GM19238 (cell line): ENCODE measurements at regions not wholly inside any gene's neighbourhood (a gene's known extent, or its start where the extent isn't known, plus 50 kb on each side); places are given as distances from the start of the nearest gene placed in this dataset.

Experiments used
- DNase-seq: peaks from one replicate; pipeline ENCODE4 v3.0.0; 2011; ENCODE audit warnings: low spot score; ENCODE audit not compliant: insufficient read length

- DNase-seq = no peak
Observed at GRCh38 chr3:18683900-18684299, 258.8 kb upstream of the SATB1 start.

GRCh38 chr3:18681818-18682345 lies 256.7 kb upstream of the SATB1 start:
- no peak for DNase-seq

GRCh38 chr3:18680758-18681157 lies 255.6 kb upstream of the SATB1 start:
- no peak for DNase-seq

DNA sequence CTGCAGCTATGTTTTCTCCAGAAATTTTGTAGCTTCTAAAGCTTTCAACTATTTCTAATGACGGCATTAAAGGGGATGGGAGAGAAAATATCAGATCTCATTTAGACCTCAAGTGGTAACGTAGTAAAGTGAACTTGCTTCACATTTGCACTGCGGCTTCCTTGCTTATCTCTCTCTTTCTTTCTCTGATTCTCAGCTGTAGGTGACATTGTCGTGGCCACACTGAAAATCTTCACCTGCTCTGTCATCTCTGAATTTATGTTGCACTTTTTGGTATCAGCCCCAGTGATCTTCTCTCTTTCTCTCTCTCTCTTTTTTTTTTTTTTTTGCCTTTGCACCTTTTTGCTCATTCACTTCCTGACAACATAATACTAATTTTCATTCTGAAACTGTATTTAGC lies 254.1 kb upstream of the SATB1 start:
- no peak for DNase-seq

DNA sequence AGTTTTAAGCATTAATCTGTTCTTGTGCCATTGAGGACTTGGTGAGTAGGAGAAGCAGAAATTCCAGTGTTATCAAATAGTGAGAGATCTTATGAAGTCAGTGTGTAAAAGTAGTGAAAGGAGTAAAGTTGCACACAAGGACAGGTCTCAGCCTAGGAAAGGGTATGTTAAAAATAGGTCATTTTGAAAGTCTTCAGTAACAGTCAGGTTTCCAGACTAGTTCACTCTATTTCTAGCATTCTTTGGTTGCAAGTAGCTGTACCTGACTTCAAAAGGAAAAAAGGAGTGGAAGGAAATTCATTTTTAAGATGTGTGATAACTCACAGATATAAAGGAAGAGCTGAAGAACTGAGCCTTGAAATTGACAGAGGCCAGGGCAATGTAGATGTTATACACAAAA lies 250.1 kb upstream of the SATB1 start:
- no peak for DNase-seq

GRCh38 chr3:18672561-18672960 lies 247.4 kb upstream of the SATB1 start:
- DNase-seq = no peak

DNA sequence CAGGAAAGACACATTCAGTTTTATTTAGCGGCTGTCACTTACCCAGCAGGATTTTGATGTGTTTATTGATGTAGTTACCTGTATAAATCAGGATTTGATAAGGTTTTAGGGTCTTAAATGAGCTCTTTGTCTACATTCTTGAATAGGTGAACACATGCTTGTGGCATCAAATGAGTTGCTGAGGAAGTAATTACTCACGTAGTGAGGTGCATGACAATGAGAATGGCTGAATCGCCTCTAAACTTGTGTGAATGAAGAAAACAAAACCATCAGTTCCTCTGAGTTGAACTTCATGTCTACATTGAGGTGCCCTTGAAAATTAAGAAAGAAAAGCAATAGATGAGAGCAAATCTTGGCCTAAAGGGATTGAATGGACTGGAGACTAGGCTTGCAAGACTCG lies 245.6 kb upstream of the SATB1 start:
- no peak for DNase-seq

- no peak for DNase-seq
Observed at GRCh38 chr3:18669374-18669773, 244.2 kb upstream of the SATB1 start.

- DNase-seq = no peak
Observed at GRCh38 chr3:18667552-18667951, 242.4 kb upstream of the SATB1 start.

GRCh38 chr3:18666655-18667054 lies 241.5 kb upstream of the SATB1 start:
- no peak for DNase-seq

DNA sequence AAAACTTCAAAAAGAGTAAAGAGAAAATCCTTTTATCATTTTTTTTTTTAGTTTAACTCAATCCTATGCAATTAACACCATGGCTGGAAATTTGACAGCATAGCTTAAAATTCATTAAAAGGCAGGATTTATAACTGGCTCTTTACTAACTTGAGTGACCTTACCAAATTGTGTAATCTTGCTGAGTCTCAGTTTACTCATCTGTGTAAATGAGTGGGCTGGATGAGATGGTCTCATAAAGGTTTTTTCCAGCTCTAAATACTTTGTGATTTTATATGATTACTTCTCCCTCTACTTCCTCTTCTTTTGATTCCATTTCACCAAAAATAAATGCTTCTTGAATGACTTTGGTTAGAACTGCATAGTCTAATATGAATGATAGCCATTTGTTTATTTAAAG lies 234.9 kb upstream of the SATB1 start:
- no peak for DNase-seq

GRCh38 chr3:18657858-18658820 lies 233.0 kb upstream of the SATB1 start:
- no peak for DNase-seq

GRCh38 chr3:18656866-18657265 lies 231.7 kb upstream of the SATB1 start:
- DNase-seq = no peak

DNA sequence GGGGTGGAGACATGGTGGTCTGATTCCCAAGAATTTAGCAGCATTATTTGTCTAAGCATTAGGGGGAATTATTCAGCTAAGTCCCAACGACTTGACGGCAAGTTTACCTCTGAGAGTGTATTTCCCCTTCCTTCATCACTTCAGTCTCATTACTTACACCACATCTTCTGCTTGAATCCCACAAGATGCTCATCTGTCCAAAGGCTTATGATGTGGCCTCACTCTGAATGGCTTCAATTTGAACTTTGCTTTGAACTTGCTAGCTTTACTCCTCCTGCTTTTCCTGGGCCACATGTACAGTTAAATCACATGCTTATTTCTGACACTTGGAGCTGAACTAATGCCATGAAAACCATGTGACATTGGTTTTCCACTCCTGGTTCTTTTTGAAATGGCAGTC lies 231.3 kb upstream of the SATB1 start:
- no peak for DNase-seq

DNA sequence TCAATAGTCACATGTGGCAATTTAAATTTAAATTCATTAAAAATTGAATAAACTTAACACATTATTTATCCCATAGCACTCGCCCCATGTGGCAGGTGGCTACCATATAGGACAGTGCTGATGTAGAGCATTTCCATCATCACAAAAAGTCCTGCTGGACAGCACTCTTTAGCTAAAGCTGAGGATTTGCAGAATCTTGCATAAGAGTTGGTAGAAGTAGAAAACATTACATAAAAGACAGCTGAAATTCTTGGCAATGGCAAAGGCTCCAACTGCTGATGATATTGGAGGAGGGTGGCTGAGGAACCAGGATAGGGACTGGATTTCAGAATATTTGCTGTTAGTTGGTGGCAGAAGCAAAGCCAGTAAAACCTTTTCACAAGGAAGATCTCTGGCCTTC lies 230.7 kb upstream of the SATB1 start:
- no peak for DNase-seq

DNA sequence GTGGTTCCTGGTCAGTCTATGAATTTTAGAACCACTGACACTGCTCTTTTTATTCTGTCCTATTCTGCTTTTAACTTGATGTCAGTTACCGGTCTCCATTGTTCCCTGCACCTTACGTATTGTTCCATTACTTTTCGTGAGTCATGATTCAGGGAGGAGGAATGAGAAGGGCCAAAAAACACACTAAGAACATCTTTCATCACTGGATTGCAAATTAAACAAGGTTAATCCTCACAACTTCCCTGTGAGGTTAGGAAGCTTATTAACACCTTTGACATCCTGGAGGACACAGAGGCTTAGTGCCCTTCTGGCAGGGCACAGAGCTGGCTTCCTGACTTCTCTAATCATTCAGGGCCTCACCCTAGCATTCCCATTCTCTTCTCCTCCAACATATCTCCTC lies 227.6 kb upstream of the SATB1 start:
- DNase-seq = no peak

DNA sequence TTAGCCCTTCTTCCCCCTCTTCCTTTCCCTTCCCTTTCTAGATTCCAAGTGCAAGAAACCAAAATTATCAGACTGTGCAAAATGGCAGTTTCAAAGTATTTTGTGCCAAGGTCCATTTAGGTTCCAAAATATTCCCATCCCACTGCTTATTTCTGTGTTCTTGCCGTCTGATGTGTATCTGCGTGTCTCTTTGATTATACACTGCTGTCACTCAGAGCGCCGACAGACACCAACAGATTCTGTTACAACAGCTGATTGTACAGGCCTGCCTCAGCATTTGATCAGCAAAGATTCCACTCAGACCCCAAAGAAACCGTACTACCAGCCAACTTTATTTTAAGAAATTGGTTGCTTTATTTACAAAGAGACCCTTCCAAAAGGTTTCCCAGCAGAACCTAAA lies 225.6 kb upstream of the SATB1 start:
- DNase-seq = no peak

DNA sequence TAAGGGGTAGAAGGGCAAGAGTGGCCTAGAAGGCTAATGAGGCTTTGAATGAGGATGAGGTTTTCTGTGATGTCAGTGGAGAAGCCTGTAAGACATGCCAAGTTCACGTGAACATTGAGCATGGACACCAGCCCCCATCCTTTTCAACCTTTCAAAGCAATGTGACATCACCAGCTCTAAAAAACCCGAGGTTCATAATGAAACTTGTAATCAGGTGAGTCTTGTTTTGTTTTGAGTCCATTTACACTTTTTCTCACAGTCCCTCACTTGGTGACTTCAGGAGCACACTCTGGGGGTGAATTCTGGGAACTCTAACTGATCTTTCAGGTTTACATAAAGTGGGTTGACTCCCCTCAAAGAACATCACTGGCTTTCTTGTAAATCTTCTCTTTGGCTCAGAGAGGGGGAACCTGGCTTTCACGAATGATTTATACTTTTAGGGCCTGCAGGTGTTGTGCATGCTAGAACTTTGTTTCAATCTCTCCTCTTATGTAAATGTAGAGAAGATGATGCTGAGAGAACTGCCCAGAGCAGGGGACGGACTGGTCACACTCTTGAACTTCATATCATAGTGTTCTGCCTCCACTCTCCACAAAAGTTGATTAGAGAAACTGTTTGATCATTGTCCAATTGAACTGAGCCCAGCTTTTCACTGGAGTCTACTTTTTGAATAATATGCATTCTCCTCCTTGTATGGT lies 224.7 kb upstream of the SATB1 start:
- DNase-seq = no peak

DNA sequence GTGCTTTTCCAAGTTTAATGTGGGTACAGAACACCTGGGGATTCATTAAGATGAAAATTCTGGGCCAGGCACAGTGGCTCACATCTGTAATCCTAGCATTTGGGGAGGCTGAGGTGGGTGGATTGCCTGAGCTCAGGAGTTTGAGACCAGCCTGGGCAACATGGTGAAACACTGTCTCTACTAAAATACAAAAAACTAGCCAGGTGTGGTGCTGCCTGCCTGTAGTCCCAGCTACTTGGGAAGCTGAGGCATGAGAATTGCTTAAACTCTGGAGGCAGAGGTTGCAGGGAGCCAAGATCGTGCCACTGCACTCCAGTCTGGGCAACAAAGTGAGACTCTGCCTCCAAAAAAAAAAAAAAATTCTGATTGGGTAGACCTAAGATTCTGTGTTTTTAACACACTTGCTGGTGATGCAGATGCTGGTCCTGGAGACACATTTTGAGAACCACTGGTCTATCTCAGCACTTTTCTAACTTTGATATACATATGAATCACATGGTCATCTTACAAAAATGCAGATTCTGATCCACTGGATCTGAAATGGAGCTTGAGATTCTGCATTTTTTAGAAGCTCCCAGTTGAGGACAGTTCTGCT lies 223.8 kb upstream of the SATB1 start:
- DNase-seq = no peak

DNA sequence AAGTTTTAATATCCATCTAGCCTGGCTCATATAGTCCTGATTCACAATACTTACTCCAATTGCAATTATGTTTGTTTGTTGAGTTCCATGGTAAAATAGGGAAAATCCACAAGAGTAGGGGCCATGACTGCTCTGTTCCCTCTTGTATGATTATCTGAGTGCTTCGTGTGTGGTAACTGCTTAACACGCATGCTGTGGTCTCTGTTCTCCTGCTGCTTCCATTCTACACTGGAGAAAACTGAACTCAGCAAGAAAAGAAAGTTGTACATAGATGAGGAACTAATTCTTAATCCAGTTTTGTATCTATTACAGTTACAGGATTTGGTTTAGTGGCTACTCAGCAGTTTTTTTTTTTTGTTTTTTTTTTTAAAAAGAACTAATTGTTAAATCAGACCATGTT lies 223.0 kb upstream of the SATB1 start:
- DNase-seq = no peak

DNA sequence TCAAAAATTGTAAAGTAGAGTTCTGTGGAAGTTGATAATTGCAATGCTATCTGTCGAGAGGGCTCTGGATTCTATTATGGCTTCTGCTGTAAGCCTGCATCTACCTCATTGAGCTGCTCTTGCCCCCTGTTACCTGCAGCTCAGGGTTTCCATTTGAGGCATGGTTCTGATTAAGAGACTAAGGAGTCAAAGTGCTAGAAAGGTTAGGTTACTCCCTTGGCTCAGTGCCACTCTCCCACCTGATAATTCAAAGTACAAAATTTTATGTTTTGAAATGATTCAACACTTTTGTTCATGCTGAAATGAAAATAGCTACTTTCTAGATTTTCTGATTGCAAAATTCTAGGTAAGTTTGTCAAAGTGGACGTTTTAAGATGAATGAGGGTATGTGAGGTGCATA lies 220.5 kb upstream of the SATB1 start:
- DNase-seq = no peak

- DNase-seq = no peak
Observed at GRCh38 chr3:18643281-18643680, 218.1 kb upstream of the SATB1 start.
